Right lung (tissue), 2 donors: ENCODE measurements at regions not wholly inside any gene's neighbourhood (a gene's known extent, or its start where the extent isn't known, plus 50 kb on each side); places are given as distances from the start of the nearest gene placed in this dataset.
"Not testable (repeated sequence)": the region's sequence is repeated elsewhere in the genome, so short reads cannot be mapped to it uniquely, and the experiment has no call there.

ENCODE experiments used
- DNase-seq, 2 donors: peaks; one replicate each; pipeline ENCODE4 v3.0.0-alpha.2; 2013

- DNase-seq = not testable (repeated sequence)
Measured at GRCh38 chr18:8913606-8914403, 188.7 kb upstream of the NDUFV2 start.

- DNase-seq = not testable (repeated sequence)
Measured at GRCh38 chr18:8914404-8915264, 187.9 kb upstream of the NDUFV2 start.

GRCh38 chr18:8920856-8921787 lies 181.4 kb upstream of the NDUFV2 start:
- not testable (repeated sequence) for DNase-seq

GRCh38 chr18:8926464-8926863 lies 176.0 kb upstream of the NDUFV2 start:
- DNase-seq = no peak

GRCh38 chr18:8928044-8928443 lies 174.5 kb upstream of the NDUFV2 start:
- no peak for DNase-seq

GRCh38 chr18:8928847-8929780 lies 173.4 kb upstream of the NDUFV2 start:
- DNase-seq = no peak

GRCh38 chr18:8930990-8931616 lies 171.4 kb upstream of the NDUFV2 start:
- DNase-seq = no peak

GRCh38 chr18:8932866-8933265 lies 169.6 kb upstream of the NDUFV2 start:
- no peak for DNase-seq

- no peak for DNase-seq
Measured at GRCh38 chr18:8933714-8934284, 168.7 kb upstream of the NDUFV2 start.

- not testable (repeated sequence) for DNase-seq
Measured at GRCh38 chr18:8935346-8935745, 167.2 kb upstream of the NDUFV2 start.

- DNase-seq = no peak
Measured at GRCh38 chr18:8936619-8937018, 165.9 kb upstream of the NDUFV2 start.

GRCh38 chr18:8937160-8938094 lies 165.1 kb upstream of the NDUFV2 start:
- DNase-seq = no peak

GRCh38 chr18:8938817-8939216 lies 163.7 kb upstream of the NDUFV2 start:
- no peak for DNase-seq

GRCh38 chr18:8942021-8942908 lies 160.2 kb upstream of the NDUFV2 start:
- DNase-seq = no peak

GRCh38 chr18:8942909-8943545 lies 159.5 kb upstream of the NDUFV2 start:
- no peak for DNase-seq

GRCh38 chr18:8943900-8944870 lies 158.3 kb upstream of the NDUFV2 start:
- DNase-seq = no peak
